GM12874 (cell line): ENCODE measurements at regions not wholly inside any gene's neighbourhood (a gene's known extent, or its start where the extent isn't known, plus 50 kb on each side); places are given as distances from the start of the nearest gene placed in this dataset.

Source experiments
- TF ChIP-seq, protein P1 (sequence below): IDR thresholded peaks from 2 replicates; pipeline ENCODE4 v1.5.1; 2011; ENCODE audit warnings: low read depth, mild to moderate bottlenecking, control low read depth, low read length, moderate library complexity; ENCODE audit not compliant: insufficient read depth

DNA sequence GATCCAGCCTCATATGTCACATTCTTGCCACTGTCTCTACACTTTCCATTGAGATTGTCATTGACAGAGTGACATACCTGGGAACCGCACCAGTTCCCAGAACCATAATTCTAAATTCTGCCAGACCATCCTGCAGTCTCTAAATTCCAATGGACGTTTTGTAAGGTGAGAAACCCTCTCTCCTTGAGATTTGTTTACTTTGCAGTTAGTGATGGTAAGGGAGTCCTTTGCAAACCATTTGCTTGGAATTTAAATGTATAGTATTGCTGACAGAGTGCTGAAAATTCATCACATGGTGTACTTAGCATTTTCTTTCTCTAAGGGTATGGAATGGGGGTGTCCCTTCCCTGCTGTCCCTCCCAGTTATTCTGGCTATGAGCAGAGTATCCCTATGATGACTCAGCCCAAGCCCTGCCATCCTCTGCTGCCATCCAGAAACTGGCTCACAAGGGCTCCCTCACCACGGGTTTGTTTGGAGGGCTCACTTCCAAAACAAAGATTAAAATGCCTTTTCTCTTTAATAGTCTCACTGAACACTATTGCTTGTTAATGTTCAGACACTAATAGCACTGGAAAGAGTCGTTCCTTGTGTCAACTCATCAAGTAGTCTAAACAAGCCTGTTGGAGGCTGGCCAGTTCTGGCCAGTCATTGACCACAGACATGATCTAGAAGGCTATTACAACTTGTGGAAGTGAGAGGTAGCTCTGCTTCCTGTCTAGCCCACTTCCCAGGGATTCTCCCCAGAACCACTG lies 129.0 kb upstream of the HMGA2 start:
- TF ChIP-seq, protein P1, sequence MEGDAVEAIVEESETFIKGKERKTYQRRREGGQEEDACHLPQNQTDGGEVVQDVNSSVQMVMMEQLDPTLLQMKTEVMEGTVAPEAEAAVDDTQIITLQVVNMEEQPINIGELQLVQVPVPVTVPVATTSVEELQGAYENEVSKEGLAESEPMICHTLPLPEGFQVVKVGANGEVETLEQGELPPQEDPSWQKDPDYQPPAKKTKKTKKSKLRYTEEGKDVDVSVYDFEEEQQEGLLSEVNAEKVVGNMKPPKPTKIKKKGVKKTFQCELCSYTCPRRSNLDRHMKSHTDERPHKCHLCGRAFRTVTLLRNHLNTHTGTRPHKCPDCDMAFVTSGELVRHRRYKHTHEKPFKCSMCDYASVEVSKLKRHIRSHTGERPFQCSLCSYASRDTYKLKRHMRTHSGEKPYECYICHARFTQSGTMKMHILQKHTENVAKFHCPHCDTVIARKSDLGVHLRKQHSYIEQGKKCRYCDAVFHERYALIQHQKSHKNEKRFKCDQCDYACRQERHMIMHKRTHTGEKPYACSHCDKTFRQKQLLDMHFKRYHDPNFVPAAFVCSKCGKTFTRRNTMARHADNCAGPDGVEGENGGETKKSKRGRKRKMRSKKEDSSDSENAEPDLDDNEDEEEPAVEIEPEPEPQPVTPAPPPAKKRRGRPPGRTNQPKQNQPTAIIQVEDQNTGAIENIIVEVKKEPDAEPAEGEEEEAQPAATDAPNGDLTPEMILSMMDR, result no peak

DNA sequence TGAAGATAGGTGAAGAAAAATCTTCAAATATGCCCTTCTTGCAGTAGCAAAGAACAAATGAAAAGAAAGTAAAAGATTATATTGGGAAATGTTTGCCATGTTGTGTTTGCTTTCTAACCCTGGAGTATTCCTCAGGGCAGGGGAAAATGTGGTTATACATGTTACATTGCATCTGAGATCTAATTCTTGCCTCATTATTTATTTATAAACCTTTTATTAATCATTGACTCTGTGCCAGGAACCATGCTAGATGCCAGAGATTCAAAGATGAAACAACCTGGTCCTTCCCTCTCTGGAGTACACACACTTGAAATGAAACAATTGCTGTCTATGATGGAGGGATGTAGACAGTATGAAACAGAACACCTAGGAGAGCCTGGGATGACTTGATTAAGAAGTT lies 128.1 kb upstream of the HMGA2 start:
- TF ChIP-seq, protein P1, result no peak

DNA sequence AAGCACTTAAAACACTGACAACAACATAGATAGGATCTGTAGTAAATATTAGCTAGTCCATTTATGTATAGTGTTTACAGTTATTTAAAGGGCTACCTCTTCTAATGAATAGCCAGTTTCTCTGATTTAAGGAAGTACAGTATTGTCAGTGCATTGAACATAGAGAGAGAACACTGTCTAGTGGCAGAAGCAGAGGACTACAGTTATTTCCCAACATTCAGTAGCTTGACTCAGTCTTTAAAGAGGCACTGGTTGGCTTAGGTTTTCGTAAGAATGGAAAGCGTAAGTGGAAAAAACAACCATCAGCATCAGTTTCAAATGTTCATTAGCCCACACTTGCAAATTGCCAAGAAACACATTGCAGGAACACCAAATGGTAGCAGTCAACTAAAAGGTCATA lies 125.0 kb upstream of the HMGA2 start:
- TF ChIP-seq, protein P1, result no peak

DNA sequence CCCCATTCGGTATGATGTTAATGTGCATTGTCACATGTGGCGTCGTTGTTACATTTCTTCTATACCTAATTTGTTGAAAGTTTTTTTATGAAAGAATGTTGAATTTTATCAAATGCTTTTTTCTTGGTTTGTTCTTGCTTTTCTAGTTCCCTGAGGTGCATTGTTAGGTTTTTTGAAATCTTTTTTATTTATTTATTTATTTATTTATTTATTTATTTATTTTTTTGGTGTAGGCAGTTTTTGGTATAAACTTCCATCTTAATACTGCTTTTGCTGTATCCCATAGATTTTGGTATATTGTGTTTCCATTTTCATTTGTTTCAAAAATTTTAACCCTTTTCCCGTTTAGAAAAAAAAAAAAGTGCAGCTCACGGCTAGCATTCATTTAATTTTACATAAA lies 121.1 kb upstream of the HMGA2 start:
- TF ChIP-seq, protein P1, result no peak

DNA sequence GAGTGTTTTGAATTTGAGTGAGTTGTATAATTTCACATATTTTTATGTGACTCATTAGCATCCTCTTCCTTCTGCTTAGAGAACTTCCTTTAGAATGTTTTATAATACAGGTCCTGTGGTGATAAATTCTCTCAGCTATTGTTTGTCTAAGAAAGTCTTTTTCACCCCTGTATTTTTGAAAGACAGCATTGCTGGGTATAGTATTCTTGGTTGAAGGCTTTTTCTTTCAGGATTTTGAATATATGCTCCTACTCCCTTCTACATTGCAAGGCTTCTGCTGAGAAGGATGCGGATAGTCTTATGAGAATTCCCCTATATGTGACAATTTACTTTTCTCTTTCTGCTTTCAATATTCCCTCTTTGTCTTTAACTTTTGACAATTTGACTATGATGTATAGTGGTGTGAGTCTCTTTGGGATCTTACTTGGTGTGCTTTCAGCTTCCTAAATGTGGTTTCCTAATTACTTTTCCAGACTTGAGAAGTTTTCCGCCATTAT lies 118.9 kb upstream of the HMGA2 start:
- TF ChIP-seq, protein P1, result no peak

DNA sequence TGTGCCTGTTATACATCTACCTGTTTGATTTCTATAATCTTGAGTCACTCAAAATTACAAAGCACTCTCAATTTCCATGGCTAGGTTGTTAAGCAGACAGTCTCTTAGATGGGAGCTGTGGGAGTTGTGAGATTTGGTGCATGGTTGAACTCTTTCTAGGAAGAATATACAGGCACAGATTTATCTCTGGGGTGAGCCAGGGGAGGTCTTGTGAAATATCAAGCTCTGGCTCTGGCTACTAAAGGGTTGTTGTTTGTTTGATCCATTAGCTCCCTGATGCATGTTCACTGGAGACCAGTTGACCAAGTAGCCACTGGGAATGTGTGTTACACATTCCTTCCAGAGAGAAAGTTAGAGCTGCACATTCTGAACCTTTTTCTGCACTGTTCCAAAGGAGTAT lies 117.2 kb upstream of the HMGA2 start:
- TF ChIP-seq, protein P1, result no peak

DNA sequence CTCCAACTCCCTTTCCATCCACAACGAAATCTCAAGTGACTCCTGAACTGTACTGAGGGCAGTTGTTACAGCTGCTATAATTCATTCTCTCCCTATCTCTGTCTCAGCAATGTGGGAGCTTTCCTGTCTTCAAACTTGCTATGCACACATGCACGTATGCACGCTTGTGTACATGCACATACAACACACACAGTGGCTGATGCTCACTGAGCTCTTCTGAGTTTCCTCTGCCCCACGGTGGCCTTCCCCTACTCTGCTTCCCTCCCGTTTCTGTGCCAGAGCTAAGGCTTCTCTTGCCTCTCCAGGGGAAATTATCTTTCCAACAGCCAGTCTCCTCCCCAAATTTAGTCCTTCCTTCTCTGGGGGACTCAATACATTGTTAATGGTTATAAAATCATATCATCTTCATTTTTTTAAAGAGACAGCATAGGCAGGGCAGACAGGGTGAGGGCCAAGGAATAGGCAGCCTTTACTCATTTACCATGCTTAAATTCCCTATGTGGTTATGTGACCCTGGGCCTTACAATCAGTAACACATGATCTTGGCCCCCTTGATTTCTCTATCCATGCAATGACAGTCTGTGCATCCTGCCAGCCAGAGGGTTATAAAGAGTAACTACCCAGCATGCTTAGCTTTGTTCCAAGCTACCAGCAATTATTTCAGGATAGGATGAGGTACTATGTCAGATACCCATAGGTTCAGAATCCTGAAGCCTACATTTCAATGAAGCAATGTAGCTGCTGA lies 111.9 kb upstream of the HMGA2 start:
- TF ChIP-seq, protein P1, result no peak
